ENCODE measurements at regions not wholly inside any gene's neighbourhood (a gene's known extent, or its start where the extent isn't known, plus 50 kb on each side); places are given as distances from the start of the nearest gene placed in this dataset.

- H3K4me1 ChIP-seq: no peaks in the 10 kb centered on the region
- no peaks in the 10 kb centered on the region for H3K36me3 ChIP-seq
- peaks cover 0 to 33% of the 10 kb centered on the region in 2 donors for H3K9me3 ChIP-seq
- H3K27ac ChIP-seq: no peak overlapping the region
- DNase-seq (ENCODE audit: low spot score): no peak
- H3K4me3 ChIP-seq: no peak overlapping the region
- no peak for TF ChIP-seq CTCF (IDR thresholded peaks at IDR 0.05)
- H3K27me3 ChIP-seq: no peaks in the 10 kb centered on the region
Observed at GRCh38 chr20:23217023-23217422, 130.9 kb upstream of the CD93 start.

- H3K27ac ChIP-seq: no peak overlapping the region
- H3K36me3 ChIP-seq: no peaks in the 10 kb centered on the region
- TF ChIP-seq CTCF (IDR thresholded peaks at IDR 0.05): no peak
- H3K27me3 ChIP-seq: no peaks in the 10 kb centered on the region
- H3K4me3 ChIP-seq: no peak overlapping the region
- no peaks in the 10 kb centered on the region for H3K4me1 ChIP-seq
- no peak for DNase-seq (ENCODE audit: low spot score)
- H3K9me3 ChIP-seq: peaks cover 0 to 18% of the 10 kb centered on the region in 2 donors
Observed at GRCh38 chr20:23215344-23215995, 129.3 kb upstream of the CD93 start.

- no peak for DNase-seq (ENCODE audit: low spot score)
- no peaks in the 10 kb centered on the region for H3K36me3 ChIP-seq
- peaks cover 0 to 18% of the 10 kb centered on the region in 2 donors for H3K9me3 ChIP-seq
- H3K4me1 ChIP-seq: no peaks in the 10 kb centered on the region
- no peak overlapping the region for H3K27ac ChIP-seq
- H3K4me3 ChIP-seq: no peak overlapping the region
- TF ChIP-seq CTCF (IDR thresholded peaks at IDR 0.05): no peak
- H3K27me3 ChIP-seq: no peaks in the 10 kb centered on the region
Observed at GRCh38 chr20:23214903-23215302, 128.8 kb upstream of the CD93 start.

GRCh38 chr20:23212464-23212995 lies 126.4 kb upstream of the CD93 start:
- no peak for DNase-seq (ENCODE audit: low spot score)
- peaks cover 0 to 1% of the 10 kb centered on the region in 2 donors for H3K9me3 ChIP-seq
- no peak for TF ChIP-seq CTCF (IDR thresholded peaks at IDR 0.05)
- no peaks in the 10 kb centered on the region for H3K4me1 ChIP-seq
- no peaks in the 10 kb centered on the region for H3K27me3 ChIP-seq
- H3K4me3 ChIP-seq: no peak overlapping the region
- no peaks in the 10 kb centered on the region for H3K36me3 ChIP-seq
- no peak overlapping the region for H3K27ac ChIP-seq

GRCh38 chr20:23212011-23212410 lies 125.9 kb upstream of the CD93 start:
- no peaks in the 10 kb centered on the region for H3K9me3 ChIP-seq
- DNase-seq (ENCODE audit: low spot score): no peak
- TF ChIP-seq CTCF (IDR thresholded peaks at IDR 0.05): no peak
- no peaks in the 10 kb centered on the region for H3K4me1 ChIP-seq
- no peak overlapping the region for H3K27ac ChIP-seq
- no peaks in the 10 kb centered on the region for H3K36me3 ChIP-seq
- H3K4me3 ChIP-seq: no peak overlapping the region
- no peaks in the 10 kb centered on the region for H3K27me3 ChIP-seq

- DNase-seq (ENCODE audit: low spot score): no peak
- no peaks in the 10 kb centered on the region for H3K9me3 ChIP-seq
- no peaks in the 10 kb centered on the region for H3K27me3 ChIP-seq
Observed at GRCh38 chr20:23211164-23211563, 125.0 kb upstream of the CD93 start.

More at GRCh38 chr20:23211164-23211563, 125.0 kb upstream of the CD93 start:
- H3K36me3 ChIP-seq: no peaks in the 10 kb centered on the region
- no peak overlapping the region for H3K27ac ChIP-seq
- no peak for TF ChIP-seq CTCF (IDR thresholded peaks at IDR 0.05)
- no peak overlapping the region for H3K4me3 ChIP-seq
- peaks cover 0 to 7% of the 10 kb centered on the region in 2 donors for H3K4me1 ChIP-seq

All from right atrium auricular region (tissue), 2 donors.